ENCODE measurements at regions not wholly inside any gene's neighbourhood (a gene's known extent, or its start where the extent isn't known, plus 50 kb on each side); places are given as distances from the start of the nearest gene placed in this dataset.
"Not testable (repeated sequence)": the region's sequence is repeated elsewhere in the genome, so short reads cannot be mapped to it uniquely, and the experiment has no call there.

GRCh38 chr1:55457874-55458273 lies 242.7 kb upstream of the USP24 start:
- no peak for DNase-seq

- DNase-seq, result no peak
Measured at GRCh38 chr1:55456971-55457370, 241.8 kb upstream of the USP24 start.

GRCh38 chr1:55448261-55448660 lies 233.1 kb upstream of the USP24 start:
- DNase-seq, result no peak

- DNase-seq, result no peak
Measured at GRCh38 chr1:55447488-55447887, 232.3 kb upstream of the USP24 start.

DNA sequence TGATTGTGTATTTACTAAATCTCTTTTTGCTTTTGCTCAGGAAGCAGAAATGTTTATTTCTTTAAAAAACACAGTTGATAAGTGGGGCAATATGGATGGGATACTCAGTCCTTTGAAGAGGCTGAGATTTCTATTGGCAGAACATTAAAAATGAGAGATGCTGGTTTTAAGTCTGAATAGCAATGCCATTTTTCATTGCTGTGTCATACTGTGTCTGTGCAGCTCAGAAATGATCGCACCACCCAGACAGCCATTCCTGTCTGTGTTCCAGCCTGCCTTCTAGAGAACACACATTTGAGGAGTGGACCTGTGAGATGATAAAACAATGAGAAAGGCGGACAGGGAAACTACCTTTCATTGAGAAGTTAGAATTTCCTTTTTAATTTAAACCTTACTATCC lies 231.2 kb upstream of the USP24 start:
- no peak for DNase-seq

DNA sequence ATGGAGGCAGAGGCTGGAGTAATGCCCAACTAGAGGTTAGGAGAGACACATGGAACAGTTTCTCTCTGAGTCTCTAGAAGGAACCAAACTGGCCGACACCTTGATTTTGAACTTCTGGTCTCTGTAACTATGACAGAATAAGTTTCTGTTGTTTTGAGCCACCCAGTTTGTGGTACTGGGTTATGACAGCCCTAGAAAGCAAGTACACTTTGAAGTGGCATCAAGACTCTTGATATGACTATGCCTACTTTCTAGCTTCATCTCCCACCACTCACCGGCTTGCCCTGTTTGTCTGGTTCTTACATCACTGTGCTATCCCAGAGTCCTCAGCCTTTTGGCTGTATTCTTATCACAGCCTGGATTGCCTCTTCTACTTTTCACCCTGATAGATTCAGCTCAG lies 230.3 kb upstream of the USP24 start:
- DNase-seq, result no peak

- DNase-seq, result no peak
Measured at GRCh38 chr1:55444667-55445066, 229.5 kb upstream of the USP24 start.

GRCh38 chr1:55443175-55443915 lies 228.2 kb upstream of the USP24 start:
- DNase-seq, result no peak

GRCh38 chr1:55441489-55441888 lies 226.3 kb upstream of the USP24 start:
- no peak for DNase-seq

DNA sequence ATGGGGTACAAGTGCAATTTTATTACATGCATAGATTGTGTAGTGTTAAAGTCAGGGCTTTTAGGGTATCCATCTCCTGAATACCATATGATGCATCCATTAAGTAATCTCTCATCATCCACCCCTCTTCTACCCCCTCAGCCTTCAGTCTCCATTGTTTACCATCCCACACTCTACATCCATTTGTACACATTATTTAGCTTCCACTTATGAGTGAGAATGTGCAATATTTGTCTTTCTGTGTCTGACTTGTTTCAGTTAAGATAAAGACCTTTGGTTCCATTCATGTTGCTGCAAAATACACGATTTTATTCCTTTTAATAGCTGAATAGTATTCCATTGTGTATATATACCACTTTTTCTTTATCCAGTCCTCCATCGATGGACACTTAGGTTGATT lies 222.5 kb upstream of the USP24 start:
- no peak for DNase-seq

GRCh38 chr1:55430720-55431119 lies 215.6 kb upstream of the USP24 start:
- DNase-seq, result not testable (repeated sequence)

- DNase-seq, result not testable (repeated sequence)
Measured at GRCh38 chr1:55430206-55430605, 215.0 kb upstream of the USP24 start.

DNA sequence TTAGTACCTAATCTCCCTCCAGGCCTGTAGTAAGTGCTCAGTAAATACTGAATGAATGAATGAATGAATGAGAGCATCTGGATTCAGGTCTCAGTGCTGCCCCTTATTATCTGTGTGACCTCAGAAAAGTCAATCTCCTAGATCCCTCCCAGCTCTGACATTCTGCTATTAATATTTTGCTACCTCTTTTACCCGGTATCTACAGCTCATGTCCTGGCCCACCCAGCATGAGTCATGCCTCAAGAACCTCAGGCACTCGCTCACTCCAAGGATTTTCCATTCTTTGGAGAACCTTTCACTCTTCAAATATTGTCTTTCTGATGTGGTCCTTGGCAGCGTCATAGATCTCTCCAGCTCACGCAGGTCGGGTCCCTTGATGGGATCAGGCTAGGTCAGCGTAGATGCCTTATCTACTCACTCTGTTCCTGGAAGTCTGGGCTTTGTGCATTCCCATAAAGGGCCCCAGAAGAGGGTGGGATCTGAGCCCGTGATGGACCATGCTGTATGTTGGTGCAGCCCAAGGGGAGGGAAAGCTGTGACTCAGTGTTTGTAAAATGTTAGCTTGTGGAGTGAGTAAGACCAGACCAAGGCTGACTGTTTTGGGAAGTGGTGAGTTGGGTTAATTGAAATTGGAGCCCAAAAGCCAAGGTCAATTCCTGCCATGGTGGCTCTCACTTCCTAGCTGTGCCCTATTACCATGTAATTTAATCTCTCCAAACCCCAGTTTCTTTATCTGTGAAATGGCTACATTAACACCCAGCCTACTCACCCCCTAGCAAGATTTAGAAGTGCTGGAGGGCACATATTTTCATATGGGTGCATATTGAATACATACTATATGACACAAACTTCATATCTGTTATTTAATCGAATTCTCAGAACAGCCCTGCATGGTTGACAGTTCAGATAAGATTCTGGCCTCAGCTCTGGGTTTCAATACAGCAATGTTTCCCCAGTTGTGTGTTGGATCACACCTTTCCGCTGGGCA lies 214.1 kb upstream of the USP24 start:
- DNase-seq, result no peak

GRCh38 chr1:55428231-55428630 lies 213.1 kb upstream of the USP24 start:
- DNase-seq, result no peak

GRCh38 chr1:55427606-55428005 lies 212.4 kb upstream of the USP24 start:
- DNase-seq, result no peak

GRCh38 chr1:55426619-55427018 lies 211.5 kb upstream of the USP24 start:
- DNase-seq, result no peak

DNA sequence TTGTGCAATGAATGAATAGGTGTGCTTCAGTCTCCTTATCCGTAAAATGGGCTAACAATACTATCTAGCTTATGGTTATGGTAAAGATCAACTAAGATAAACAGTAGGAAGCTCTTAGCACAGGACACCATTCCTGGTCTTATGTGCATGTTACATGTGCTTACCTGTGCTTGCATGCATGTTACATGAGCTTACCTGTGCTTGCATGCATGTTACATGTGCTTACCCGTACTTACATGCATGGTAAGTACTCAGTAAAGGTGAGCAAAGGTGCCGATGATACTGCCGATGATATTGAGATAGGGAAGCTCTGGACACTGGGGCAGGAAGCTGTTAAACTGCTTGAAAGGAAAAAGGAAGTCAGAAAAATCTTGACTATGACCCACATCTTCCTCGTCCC lies 211.0 kb upstream of the USP24 start:
- DNase-seq, result no peak

DNA sequence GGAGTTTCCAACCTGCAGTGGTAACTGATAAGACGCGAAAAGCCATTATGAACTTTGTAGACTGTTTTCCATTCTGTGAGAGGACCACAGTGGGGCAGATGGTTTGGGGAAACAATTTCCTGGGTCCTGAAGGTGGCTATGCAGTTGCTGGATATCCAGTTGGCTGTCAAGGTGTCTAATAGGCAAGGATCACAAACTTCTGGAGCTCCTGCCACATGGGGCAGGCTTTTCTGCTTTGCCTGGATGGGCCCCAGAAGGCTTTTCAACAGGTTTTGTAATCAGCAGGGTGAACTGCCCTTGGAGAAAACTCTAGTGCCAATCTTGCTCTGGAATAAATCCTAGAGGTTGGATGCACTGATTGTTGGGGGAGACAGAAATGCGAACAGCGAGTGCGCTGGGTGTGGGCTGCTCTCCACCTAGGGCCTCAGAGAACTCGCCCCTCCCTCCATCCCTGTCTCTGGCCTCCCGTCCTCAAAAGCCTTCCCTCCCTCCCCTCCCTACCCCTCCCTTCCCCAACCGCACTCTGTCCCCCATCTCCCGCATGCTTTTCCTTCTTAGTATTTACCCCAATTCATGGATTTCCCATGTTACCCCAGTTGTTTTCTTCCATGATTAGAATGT lies 210.3 kb upstream of the USP24 start:
- no peak for DNase-seq

DNA sequence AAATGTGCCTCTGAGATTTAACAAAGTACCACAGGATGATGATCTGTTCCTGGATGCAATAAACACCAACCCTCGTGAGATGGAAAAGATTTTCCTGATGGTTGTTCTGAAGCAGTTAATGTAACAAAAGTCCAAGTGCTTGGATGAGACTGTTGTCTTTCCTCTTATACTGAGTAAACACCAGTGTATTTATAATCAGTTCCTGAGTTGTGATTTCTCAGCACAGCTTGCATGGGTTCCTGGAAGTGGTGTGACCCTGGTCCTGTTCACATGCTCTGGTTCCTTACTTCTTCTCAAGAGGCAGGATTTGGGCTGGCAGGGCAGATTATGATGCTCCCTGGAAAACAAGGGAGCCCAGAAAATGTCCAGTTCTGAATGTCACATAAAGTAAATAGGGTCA lies 208.2 kb upstream of the USP24 start:
- no peak for DNase-seq

DNA sequence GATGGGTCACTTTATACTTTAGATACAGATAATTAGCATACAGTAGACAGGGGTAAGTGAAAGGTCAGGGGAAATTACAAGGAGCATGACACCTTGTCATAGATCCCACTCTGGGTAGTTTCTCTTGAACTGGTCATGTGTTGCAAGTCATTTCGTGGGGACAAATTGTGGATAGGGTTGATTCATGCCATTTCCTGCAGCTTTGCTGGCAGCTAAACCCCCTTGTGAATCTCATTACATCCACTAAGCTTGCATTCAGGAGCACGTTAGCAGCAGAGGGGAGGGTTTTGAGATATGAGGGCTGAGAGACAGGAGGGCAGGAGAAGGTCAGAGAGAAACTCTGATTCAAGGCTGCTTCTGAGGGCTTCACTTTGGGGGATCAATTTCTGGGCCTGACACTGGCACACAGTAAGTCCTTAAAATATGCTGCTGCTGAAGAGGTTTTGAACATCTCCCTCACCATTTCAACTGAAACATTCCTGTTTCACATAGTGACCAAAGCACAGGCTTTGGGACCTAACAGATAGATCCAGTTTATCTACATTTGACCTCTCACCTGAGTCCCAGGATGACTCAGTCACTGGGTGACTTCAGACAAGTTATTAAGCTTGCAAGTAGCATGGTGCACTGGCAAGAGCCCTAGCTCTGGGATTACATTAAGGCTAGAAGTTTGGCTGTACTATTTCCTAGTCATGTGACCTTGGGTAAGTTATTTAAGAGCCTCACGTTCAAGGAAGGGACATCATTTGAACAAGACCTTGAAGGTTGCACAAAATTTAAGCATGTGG lies 206.0 kb upstream of the USP24 start:
- DNase-seq, result no peak

GRCh38 chr1:55420026-55420425 lies 204.9 kb upstream of the USP24 start:
- no peak for DNase-seq

DNA sequence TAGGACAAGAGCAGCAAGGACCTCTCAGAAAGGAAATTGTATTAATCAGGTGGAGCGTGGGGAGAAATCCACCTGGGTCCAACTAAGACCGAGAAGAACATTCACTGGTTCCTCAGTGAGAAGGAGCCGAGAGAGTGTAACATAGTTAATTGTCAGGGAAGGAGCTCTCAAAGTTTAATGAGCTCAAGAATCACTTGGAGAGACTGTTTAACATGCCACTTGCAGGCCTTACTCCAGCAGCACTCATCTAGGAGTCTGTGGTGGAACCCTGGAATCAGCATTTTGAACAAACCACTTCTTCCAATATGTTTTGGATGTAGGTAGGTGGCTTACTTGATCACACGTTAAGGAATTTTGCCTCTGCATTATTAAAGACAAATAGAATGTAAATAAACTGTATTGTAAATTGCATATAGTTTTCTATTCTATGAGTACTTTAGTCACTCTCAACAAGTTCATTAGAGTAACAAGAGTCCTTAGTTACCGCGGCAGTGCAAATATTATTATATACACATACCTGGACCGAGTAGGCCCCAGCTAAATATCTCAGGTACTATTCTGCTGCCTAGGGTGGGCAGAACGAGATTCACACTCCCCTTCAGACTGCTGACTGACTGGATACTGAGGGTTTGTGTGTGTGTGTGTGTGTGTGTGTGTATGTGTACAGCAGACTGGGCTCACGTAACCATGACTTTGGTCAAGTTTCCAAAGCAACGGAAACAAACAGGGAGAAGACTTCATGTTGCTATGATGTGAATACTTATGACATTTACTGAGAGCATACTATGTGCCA lies 203.2 kb upstream of the USP24 start:
- peak; percentile 13 for DNase-seq
